GM23248 (cell line): ENCODE measurements at regions not wholly inside any gene's neighbourhood (a gene's known extent, or its start where the extent isn't known, plus 50 kb on each side); places are given as distances from the start of the nearest gene placed in this dataset.

ENCODE experiments used
- DNase-seq: peaks from one replicate; pipeline ENCODE4 v3.0.0-alpha.2; 2015
- H2AFZ ChIP-seq: fragments of 200-600 bp; sonication (generic); 2 replicates; pipeline ENCODE4 v1.6.1; 2016; ENCODE audit warnings: antibody characterized with exemption
- H3F3A ChIP-seq: fragments of 200-600 bp; sonication (generic); 2 replicates; pipeline ENCODE4 v1.6.1; 2016; ENCODE audit warnings: mild to moderate bottlenecking, antibody characterized with exemption, mixed run types; ENCODE audit not compliant: insufficient read depth
- H3K27ac ChIP-seq: fragments of 200-600 bp; sonication (generic); 2 replicates; pipeline ENCODE4 v1.5.1; 2016; ENCODE audit warnings: mild to moderate bottlenecking
- H3K27me3 ChIP-seq: fragments of 200-600 bp; sonication (generic); replicated peaks from 2 replicates; pipeline ENCODE4 v1.6.1; 2016; ENCODE audit warnings: mild to moderate bottlenecking; ENCODE audit not compliant: insufficient read depth
- H3K36me3 ChIP-seq: fragments of 200-600 bp; sonication (generic); 2 replicates; pipeline ENCODE4 v1.6.1; 2016; ENCODE audit warnings: low read depth, mild to moderate bottlenecking
- H3K4me1 ChIP-seq: fragments of 200-600 bp; sonication (generic); 2 replicates; pipeline ENCODE4 v1.6.1; 2016; ENCODE audit warnings: mild to moderate bottlenecking; ENCODE audit not compliant: insufficient read depth
- H3K4me2 ChIP-seq: fragments of 200-600 bp; sonication (generic); one replicate; pipeline ENCODE4 v1.6.1; 2016; ENCODE audit warnings: mild to moderate bottlenecking; ENCODE audit not compliant: unreplicated experiment
- H3K4me3 ChIP-seq: fragments of 200-600 bp; sonication (generic); 2 replicates; pipeline ENCODE4 v1.5.1; 2016; ENCODE audit warnings: mild to moderate bottlenecking
- H3K79me2 ChIP-seq: fragments of 200-600 bp; sonication (generic); 2 replicates; pipeline ENCODE4 v1.6.1; 2016; ENCODE audit warnings: mild to moderate bottlenecking; ENCODE audit not compliant: insufficient read depth
- H3K9ac ChIP-seq: fragments of 200-600 bp; sonication (generic); 2 replicates; pipeline ENCODE4 v1.6.1; 2016; ENCODE audit warnings: mild to moderate bottlenecking
- H3K9me2 ChIP-seq: fragments of 200-600 bp; sonication (generic); 2 replicates; pipeline ENCODE4 v1.6.1; 2016; ENCODE audit warnings: mixed run types, mild to moderate bottlenecking, moderate library complexity; ENCODE audit not compliant: insufficient read depth
- H3K9me3 ChIP-seq: fragments of 200-600 bp; sonication (generic); one replicate; pipeline ENCODE4 v1.6.1; 2017; ENCODE audit warnings: low read depth
- H4K20me1 ChIP-seq: fragments of 200-600 bp; sonication (generic); 2 replicates; pipeline ENCODE4 v1.6.0; 2016; ENCODE audit not compliant: insufficient read depth
- EZH2 ChIP-seq: fragments of 200-600 bp; sonication (generic); IDR thresholded peaks from 2 replicates; pipeline ENCODE4 v1.6.1; 2018; ENCODE audit warnings: antibody characterized with exemption, mild to moderate bottlenecking; ENCODE audit not compliant: insufficient read depth, poor library complexity, severe bottlenecking
- EZH2phosphoT487 ChIP-seq: fragments of 200-600 bp; sonication (generic); IDR thresholded peaks from 2 replicates; pipeline ENCODE4 v1.6.1; 2018; ENCODE audit warnings: antibody characterized with exemption, moderate library complexity, mild to moderate bottlenecking, low read depth; ENCODE audit not compliant: insufficient read depth
- WGBS, 2 experiments: methylation state at CpG; one replicate each; pipeline ENCODE4 v1.1.6; 2015 to 2017; ENCODE audit warnings: low lambda C conversion rate in 2 of 2, low coverage in 1 of 2; ENCODE audit errors: missing lambda C conversion rate in 2 of 2; 5-methylcytosine and 5-hydroxymethylcytosine counted together
- in situ Hi-C: fragments of 300-500 bp; cut with MboI; formaldehyde crosslinking; loops from 2 replicates; pipeline ENCODE4 v1.15.0; 2020

GRCh38 chr12:65611396-65611795 lies 212.9 kb upstream of the HMGA2 start:
- in situ Hi-C loops: no loop called here
- WGBS, 2 experiments: 98% methylated on average over 3 of the region's 3 CpGs
- Histone ChIP-seq H3K4me3 (no peak overlapping the region), H3K27me3 (no peaks in the 10 kb centered on the region), H3K79me2 (peaks cover 10% of the 10 kb centered on the region; the same call in 1 of the 2 replicates), H3K36me3 (peaks cover 6% of the 10 kb centered on the region; the same call in 1 of the 2 replicates), H3K9me3 (no peaks in the 10 kb centered on the region), H3K4me2 (no peak overlapping the region), H4K20me1 (no peaks in the 10 kb centered on the region), H3K4me1 (peaks cover 75% of the 10 kb centered on the region), H2AFZ (no peak overlapping the region), H3K9me2 (no peaks in the 10 kb centered on the region), H3F3A (peaks cover 65% of the 10 kb centered on the region), H3K9ac (no peak overlapping the region), H3K27ac (no peak overlapping the region)
- no peak for DNase-seq
- TF ChIP-seq EZH2phosphoT487 (no peak), EZH2 (no peak)

DNA sequence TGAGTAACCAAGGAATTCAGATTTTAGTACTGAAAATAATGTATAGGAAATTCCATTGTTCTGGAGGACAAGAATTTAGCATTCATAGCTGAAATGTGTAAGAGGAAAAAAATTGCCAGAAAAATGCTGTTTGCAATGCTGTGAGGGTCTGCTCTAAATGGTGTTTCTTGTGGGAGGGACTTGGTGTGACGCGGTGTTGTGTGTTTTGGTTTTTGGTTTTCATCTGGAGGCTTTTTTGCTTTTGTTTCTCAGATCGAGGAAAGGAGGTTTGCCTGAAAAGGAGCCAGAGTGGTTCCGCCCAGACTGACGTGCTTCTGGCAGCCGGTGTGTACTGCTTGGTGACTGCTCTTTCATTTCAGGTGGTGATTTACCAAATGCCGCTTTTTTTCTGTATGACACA lies 211.8 kb upstream of the HMGA2 start:
- H3K9me3 ChIP-seq: no peaks in the 10 kb centered on the region
- no peak for DNase-seq
- no peaks in the 10 kb centered on the region for H3K9me2 ChIP-seq
- peaks cover 65% of the 10 kb centered on the region for H3K4me1 ChIP-seq
- no peaks in the 10 kb centered on the region for H3K27me3 ChIP-seq
- H3K4me3 ChIP-seq: no peak overlapping the region
- peaks cover 55% of the 10 kb centered on the region for H3F3A ChIP-seq
- WGBS, 2 experiments: 82% methylated on average over 7 of the region's 7 CpGs
- no peaks in the 10 kb centered on the region for H4K20me1 ChIP-seq
- no peak overlapping the region; the same call in 1 of the 2 replicates for H2AFZ ChIP-seq
- in situ Hi-C loops: no loop called here
- no peak overlapping the region for H3K4me2 ChIP-seq
- H3K9ac ChIP-seq: no peak overlapping the region
- no peak for TF ChIP-seq EZH2
- no peak for TF ChIP-seq EZH2phosphoT487
- no peaks in the 10 kb centered on the region for H3K36me3 ChIP-seq
- H3K27ac ChIP-seq: no peak overlapping the region
- H3K79me2 ChIP-seq: peaks cover 5% of the 10 kb centered on the region; the same call in 1 of the 2 replicates

GRCh38 chr12:65613692-65614091 lies 210.6 kb upstream of the HMGA2 start:
- Histone ChIP-seq H3K4me2 (no peak overlapping the region), H3K9me2 (no peaks in the 10 kb centered on the region), H4K20me1 (no peaks in the 10 kb centered on the region), H3K36me3 (no peaks in the 10 kb centered on the region), H3K27ac (no peak overlapping the region), H2AFZ (no peak overlapping the region), H3K9me3 (no peaks in the 10 kb centered on the region), H3K79me2 (peaks cover 5% of the 10 kb centered on the region; the same call in 1 of the 2 replicates), H3K27me3 (no peaks in the 10 kb centered on the region), H3K4me1 (peaks cover 53% of the 10 kb centered on the region), H3F3A (peaks cover 42% of the 10 kb centered on the region), H3K4me3 (no peak overlapping the region), H3K9ac (no peak overlapping the region)
- DNase-seq: no peak
- WGBS, 2 experiments: 97 to 100% methylated on average over 3 of the region's 3 CpGs
- in situ Hi-C loops: no loop called here
- no peak for TF ChIP-seq EZH2
- no peak for TF ChIP-seq EZH2phosphoT487

- TF ChIP-seq EZH2 (no peak), EZH2phosphoT487 (no peak)
- Histone ChIP-seq H3K9me2 (no peaks in the 10 kb centered on the region), H4K20me1 (no peaks in the 10 kb centered on the region), H3K27me3 (no peaks in the 10 kb centered on the region), H3K9me3 (no peaks in the 10 kb centered on the region), H3F3A (peaks cover 36% of the 10 kb centered on the region), H3K4me1 (peaks cover 46% of the 10 kb centered on the region), H3K27ac (peak overlapping the region; percentile 51), H3K36me3 (no peaks in the 10 kb centered on the region), H3K4me3 (no peak overlapping the region), H3K9ac (no peak overlapping the region), H3K4me2 (peak overlapping the region; percentile 21), H3K79me2 (peaks cover 5% of the 10 kb centered on the region; the same call in 1 of the 2 replicates), H2AFZ (no peak overlapping the region)
- 76 to 77% methylated on average over 5 of the region's 5 CpGs for WGBS, 2 experiments
- DNase-seq: peak; percentile 18
- in situ Hi-C loops: no loop called here
Observed at GRCh38 chr12:65614259-65614889, 209.9 kb upstream of the HMGA2 start.

DNA sequence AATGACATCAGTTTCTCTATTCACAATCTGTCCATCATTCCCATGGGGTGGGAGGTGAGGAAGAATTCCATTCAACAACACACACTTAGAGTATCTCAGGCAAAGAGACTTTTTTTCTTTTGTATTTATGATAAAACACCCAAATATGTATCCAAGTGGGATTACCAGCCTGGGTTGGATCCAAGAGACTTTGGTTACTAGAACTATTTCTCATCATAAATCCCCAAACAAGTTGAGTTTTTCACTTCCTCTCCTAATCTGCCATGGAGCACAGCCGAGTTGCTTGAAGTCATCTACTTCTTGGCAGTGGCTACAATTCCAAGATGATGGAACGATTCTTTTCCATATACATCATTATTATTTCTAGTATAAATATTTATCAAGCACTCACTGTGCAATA lies 209.2 kb upstream of the HMGA2 start:
- H2AFZ ChIP-seq: no peak overlapping the region
- H3K4me3 ChIP-seq: no peak overlapping the region
- peaks cover 40% of the 10 kb centered on the region for H3K4me1 ChIP-seq
- no peak overlapping the region for H3K9ac ChIP-seq
- DNase-seq: peak; percentile 94
- TF ChIP-seq EZH2: no peak
- TF ChIP-seq EZH2phosphoT487: no peak
- H3K4me2 ChIP-seq: peak overlapping the region; percentile 21
- in situ Hi-C loops: no loop called here
- H4K20me1 ChIP-seq: no peaks in the 10 kb centered on the region
- peaks cover 28% of the 10 kb centered on the region for H3F3A ChIP-seq
- no peaks in the 10 kb centered on the region for H3K36me3 ChIP-seq
- WGBS, 2 experiments: 5 to 6% methylated on average over 2 of the region's 2 CpGs
- H3K79me2 ChIP-seq: peaks cover 5% of the 10 kb centered on the region; the same call in 1 of the 2 replicates
- H3K9me3 ChIP-seq: no peaks in the 10 kb centered on the region
- no peaks in the 10 kb centered on the region for H3K27me3 ChIP-seq
- H3K9me2 ChIP-seq: no peaks in the 10 kb centered on the region
- peak overlapping the region; percentile 51 for H3K27ac ChIP-seq
